H9 (cell line): ENCODE measurements at regions not wholly inside any gene's neighbourhood (a gene's known extent, or its start where the extent isn't known, plus 50 kb on each side); places are given as distances from the start of the nearest gene placed in this dataset.

Source experiments
- DNase-seq: peaks from one replicate; pipeline ENCODE4 v3.0.0-alpha.2; 2017
- H2AFZ ChIP-seq: one replicate; pipeline ENCODE4 v1.6.1; 2013; ENCODE audit warnings: mild to moderate bottlenecking, low read length, control low read depth, moderate library complexity
- H2AK5ac ChIP-seq: 2 replicates; pipeline ENCODE4 v1.6.1; 2013; ENCODE audit warnings: low read length, control low read depth, mixed read lengths; ENCODE audit not compliant: insufficient read length
- H2BK120ac ChIP-seq: one replicate; pipeline ENCODE4 v1.6.1; 2013; ENCODE audit warnings: low read depth, mild to moderate bottlenecking, low read length, control low read depth, inconsistent platforms; ENCODE audit not compliant: poor library complexity, severe bottlenecking
- H2BK12ac ChIP-seq: 2 replicates; pipeline ENCODE4 v1.6.1; 2013; ENCODE audit warnings: low read length, control low read depth, mixed read lengths, low read depth; ENCODE audit not compliant: insufficient read length
- H2BK15ac ChIP-seq: 2 replicates; pipeline ENCODE4 v1.6.1; 2013; ENCODE audit warnings: low read depth, low read length, control low read depth
- H2BK20ac ChIP-seq: one replicate; pipeline ENCODE4 v1.6.1; 2013; ENCODE audit warnings: low read depth, mild to moderate bottlenecking, low read length, control low read depth, inconsistent platforms; ENCODE audit not compliant: poor library complexity, severe bottlenecking
- H2BK5ac ChIP-seq: 2 replicates; pipeline ENCODE4 v1.6.1; 2013; ENCODE audit warnings: low read length, control low read depth, mixed read lengths; ENCODE audit not compliant: insufficient read length
- H3K14ac ChIP-seq: 2 replicates; pipeline ENCODE4 v1.6.1; 2013; ENCODE audit warnings: low read length, control low read depth; ENCODE audit not compliant: insufficient read depth
- H3K18ac ChIP-seq: 2 replicates; pipeline ENCODE4 v1.6.1; 2013; ENCODE audit warnings: low read depth, mild to moderate bottlenecking, mixed read lengths, low read length, control low read depth; ENCODE audit not compliant: insufficient read length
- H3K23ac ChIP-seq: 2 replicates; pipeline ENCODE4 v1.6.1; 2013; ENCODE audit warnings: low read length, control low read depth, mixed read lengths, low read depth; ENCODE audit not compliant: insufficient read length
- H3K23me2 ChIP-seq: 2 replicates; pipeline ENCODE4 v1.6.1; 2013; ENCODE audit warnings: low read depth, mild to moderate bottlenecking, mixed read lengths, low read length, control low read depth; ENCODE audit not compliant: insufficient read length, poor library complexity, severe bottlenecking
- H3K27ac ChIP-seq: 2 replicates; pipeline ENCODE4 v1.5.1; 2013; ENCODE audit warnings: low read length, control low read depth, mixed read lengths, low read depth; ENCODE audit not compliant: insufficient read length
- H3K27me3 ChIP-seq: 2 replicates; pipeline ENCODE4 v1.6.1; 2013; ENCODE audit warnings: low read length, control low read depth, inconsistent platforms; ENCODE audit not compliant: insufficient read depth
- H3K4ac ChIP-seq: 2 replicates; pipeline ENCODE4 v1.6.1; 2013; ENCODE audit warnings: low read depth, mild to moderate bottlenecking, control low read depth, inconsistent platforms, low read length, moderate library complexity
- H3K4me1 ChIP-seq: 2 replicates; pipeline ENCODE4 v1.6.1; 2013; ENCODE audit warnings: low read length, control low read depth, inconsistent platforms; ENCODE audit not compliant: insufficient read depth
- H3K4me2 ChIP-seq: 2 replicates; pipeline ENCODE4 v1.6.1; 2013; ENCODE audit warnings: low read length, control low read depth, mixed read lengths; ENCODE audit not compliant: insufficient read length, insufficient read depth
- H3K56ac ChIP-seq: 2 replicates; pipeline ENCODE4 v1.6.1; 2013; ENCODE audit warnings: low read depth, mild to moderate bottlenecking, mixed read lengths, low read length, control low read depth; ENCODE audit not compliant: insufficient read length
- H3K79me1 ChIP-seq: 2 replicates; pipeline ENCODE4 v1.6.1; 2013; ENCODE audit warnings: low read depth, mild to moderate bottlenecking, moderate library complexity, low read length, control low read depth, inconsistent platforms; ENCODE audit not compliant: insufficient read depth, poor library complexity, severe bottlenecking
- H3K79me2 ChIP-seq: 2 replicates; pipeline ENCODE4 v1.6.1; 2013; ENCODE audit warnings: low read length, control low read depth, inconsistent platforms; ENCODE audit not compliant: insufficient read depth
- H3K9ac ChIP-seq: 2 replicates; pipeline ENCODE4 v1.6.1; 2013; ENCODE audit warnings: low read length, control low read depth, mixed read lengths; ENCODE audit not compliant: insufficient read length; ENCODE audit errors: extremely low read depth
- H3K9me3 ChIP-seq: one replicate; pipeline ENCODE4 v1.6.1; 2013; ENCODE audit warnings: low read depth, low read length, inconsistent platforms; ENCODE audit not compliant: control insufficient read depth
- H3T11ph ChIP-seq: one replicate; pipeline ENCODE4 v1.6.1; 2013; ENCODE audit warnings: mild to moderate bottlenecking, low read length, control low read depth, inconsistent platforms
- H4K20me1 ChIP-seq: one replicate; pipeline ENCODE4 v1.6.1; 2013; ENCODE audit not compliant: control insufficient read depth, insufficient read length, insufficient read depth
- H4K5ac ChIP-seq: 2 replicates; pipeline ENCODE4 v1.6.1; 2013; ENCODE audit warnings: low read depth, mild to moderate bottlenecking, mixed read lengths, low read length, control low read depth; ENCODE audit not compliant: insufficient read length
- H4K8ac ChIP-seq: replicated peaks from 2 replicates; pipeline ENCODE4 v1.6.1; 2013; ENCODE audit warnings: low read length, control low read depth, mixed read lengths, low read depth; ENCODE audit not compliant: insufficient read length
- H4K91ac ChIP-seq: 2 replicates; pipeline ENCODE4 v1.6.1; 2013; ENCODE audit warnings: low read depth, mild to moderate bottlenecking, moderate library complexity, mixed read lengths, low read length, control low read depth; ENCODE audit not compliant: insufficient read length
- H3K27ac Mint-ChIP-seq, 3 experiments: 2 replicates in 2 of 3; 3 replicates in 1 of 3; pipeline ENCODE4 v1.8.0; 2020 to 2021; ENCODE audit warnings: mixed read lengths in 3 of 3, mild to moderate bottlenecking in 1 of 3, moderate library complexity in 1 of 3
- H3K27me3 Mint-ChIP-seq: 2 replicates; pipeline ENCODE4 v1.8.0; 2021; ENCODE audit warnings: low read depth, mild to moderate bottlenecking, moderate library complexity, mixed read lengths
- H3K36me3 Mint-ChIP-seq, 3 experiments: 2 replicates in 2 of 3; 3 replicates in 1 of 3; pipeline ENCODE4 v1.8.0; 2020 to 2021; ENCODE audit warnings: low read depth in 3 of 3, mixed read lengths in 3 of 3; ENCODE audit not compliant: insufficient read depth in 1 of 3
- H3K4me1 Mint-ChIP-seq, 2 experiments: 2 replicates each; pipeline ENCODE4 v1.8.0; 2020; ENCODE audit warnings: mixed read lengths in 2 of 2
- H3K4me3 Mint-ChIP-seq, 2 experiments: 2 replicates in 1 of 2; 3 replicates in 1 of 2; pipeline ENCODE4 v1.8.0; 2020 to 2021; ENCODE audit warnings: mild to moderate bottlenecking in 2 of 2, mixed read lengths in 2 of 2, moderate library complexity in 1 of 2
- H3K9me3 Mint-ChIP-seq, 2 experiments: 2 replicates in 1 of 2; 3 replicates in 1 of 2; pipeline ENCODE4 v1.8.0; 2020; ENCODE audit warnings: mild to moderate bottlenecking in 2 of 2, mixed read lengths in 2 of 2, moderate library complexity in 1 of 2
- WGBS: extraction: QIAGEN DNeasy Blood & Tissue Kit; methylation state at CpG from one replicate; pipeline ENCODE4 v1.1.7; 2013; ENCODE audit warnings: missing lambda C conversion rate, low lambda C conversion rate, mixed read lengths; ENCODE audit not compliant: insufficient read length; ENCODE audit errors: extremely low coverage; 5-methylcytosine and 5-hydroxymethylcytosine counted together
- TF ChIP-seq, protein P1 (sequence below): fragments of 200-600 bp; sonication (generic); conservative IDR thresholded peaks from 3 replicates; pipeline ENCODE4 v1.8.0; 2021; ENCODE audit warnings: antibody characterized with exemption, mild to moderate bottlenecking

DNA sequence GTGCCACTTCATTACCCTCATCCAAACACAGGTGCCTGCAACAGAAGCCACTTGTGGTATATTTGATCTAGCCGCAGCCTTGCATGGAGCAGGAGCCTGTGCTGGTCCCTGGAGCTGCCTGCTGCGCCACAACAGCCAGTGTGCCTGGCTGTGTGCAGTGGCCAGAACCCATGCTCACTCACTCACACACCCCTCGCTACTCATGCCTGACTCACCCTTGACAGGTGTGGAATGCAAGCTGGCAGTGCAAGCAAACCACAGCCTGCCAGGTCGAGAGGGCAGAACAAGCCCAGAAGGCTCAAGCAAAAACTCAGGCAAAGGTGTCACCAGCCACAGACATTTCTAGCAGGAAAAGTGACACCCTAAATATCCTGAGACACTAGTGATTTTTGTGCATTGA, 1510.9 kb downstream of the KCNT2 start:
- Histone ChIP-seq H4K8ac (no peak overlapping the region), H3K4me1 (no peaks in the 10 kb centered on the region), H3K23me2 (no peaks in the 10 kb centered on the region), H2BK120ac (no peak overlapping the region), H2BK20ac (no peak overlapping the region), H2AFZ (no peak overlapping the region), H3K18ac (no peak overlapping the region), H3K79me1 (no peaks in the 10 kb centered on the region), H3K9ac (no peak overlapping the region), H3K27me3 (no peaks in the 10 kb centered on the region), H3K79me2 (no peaks in the 10 kb centered on the region), H2BK12ac (no peak overlapping the region), H2BK5ac (no peak overlapping the region), H4K5ac (no peak overlapping the region), H4K20me1 (no peaks in the 10 kb centered on the region), H3K9me3 (no peaks in the 10 kb centered on the region), H3K14ac (no peak overlapping the region), H3K4me2 (no peak overlapping the region), H3K23ac (no peak overlapping the region), H3K56ac (no peak overlapping the region), H3K27ac (no peak overlapping the region), H2BK15ac (no peak overlapping the region), H3T11ph (no peak overlapping the region), H2AK5ac (no peak overlapping the region), H3K4ac (no peak overlapping the region), H4K91ac (no peak overlapping the region)
- no peak for DNase-seq
- TF ChIP-seq, protein P1, sequence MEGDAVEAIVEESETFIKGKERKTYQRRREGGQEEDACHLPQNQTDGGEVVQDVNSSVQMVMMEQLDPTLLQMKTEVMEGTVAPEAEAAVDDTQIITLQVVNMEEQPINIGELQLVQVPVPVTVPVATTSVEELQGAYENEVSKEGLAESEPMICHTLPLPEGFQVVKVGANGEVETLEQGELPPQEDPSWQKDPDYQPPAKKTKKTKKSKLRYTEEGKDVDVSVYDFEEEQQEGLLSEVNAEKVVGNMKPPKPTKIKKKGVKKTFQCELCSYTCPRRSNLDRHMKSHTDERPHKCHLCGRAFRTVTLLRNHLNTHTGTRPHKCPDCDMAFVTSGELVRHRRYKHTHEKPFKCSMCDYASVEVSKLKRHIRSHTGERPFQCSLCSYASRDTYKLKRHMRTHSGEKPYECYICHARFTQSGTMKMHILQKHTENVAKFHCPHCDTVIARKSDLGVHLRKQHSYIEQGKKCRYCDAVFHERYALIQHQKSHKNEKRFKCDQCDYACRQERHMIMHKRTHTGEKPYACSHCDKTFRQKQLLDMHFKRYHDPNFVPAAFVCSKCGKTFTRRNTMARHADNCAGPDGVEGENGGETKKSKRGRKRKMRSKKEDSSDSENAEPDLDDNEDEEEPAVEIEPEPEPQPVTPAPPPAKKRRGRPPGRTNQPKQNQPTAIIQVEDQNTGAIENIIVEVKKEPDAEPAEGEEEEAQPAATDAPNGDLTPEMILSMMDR, result no peak
- no peaks in the 10 kb centered on the region; a peak in 1 of 7 replicates for H3K36me3 Mint-ChIP-seq
- no CpG with 5 or more reads among the region's 4 CpGs for whole genome bisulfite sequencing
- H3K9me3 Mint-ChIP-seq, result no peaks in the 10 kb centered on the region
- H3K4me1 Mint-ChIP-seq, result no peaks in the 10 kb centered on the region
- no peak overlapping the region for H3K27ac Mint-ChIP-seq
- H3K27me3 Mint-ChIP-seq, result no peaks in the 10 kb centered on the region
- no peak overlapping the region for H3K4me3 Mint-ChIP-seq
